ENCODE measurements at regions not wholly inside any gene's neighbourhood (a gene's known extent, or its start where the extent isn't known, plus 50 kb on each side); places are given as distances from the start of the nearest gene placed in this dataset.

GRCh38 chr12:116472193-116472592, 87.0 kb upstream of the MAP1LC3B2 start:
- intact Hi-C loops (cut with DNase I): no loop called here
- DNase-seq (ENCODE audit: low spot score): no peak

GRCh38 chr12:116473416-116473815, 85.8 kb upstream of the MAP1LC3B2 start:
- no peak for DNase-seq (ENCODE audit: low spot score)
- intact Hi-C loops (cut with DNase I): no loop called here

- intact Hi-C loops (cut with DNase I): no loop called here
- no peak for DNase-seq (ENCODE audit: low spot score)
Observed at GRCh38 chr12:116474331-116474730, 84.8 kb upstream of the MAP1LC3B2 start.

- intact Hi-C loops (cut with DNase I): no loop called here
- DNase-seq (ENCODE audit: low spot score): no peak
Observed at GRCh38 chr12:116474899-116475298, 84.3 kb upstream of the MAP1LC3B2 start.

GRCh38 chr12:116476227-116476822, 82.9 kb upstream of the MAP1LC3B2 start:
- intact Hi-C loops (cut with DNase I): no loop called here

GRCh38 chr12:116478243-116478773, 80.9 kb upstream of the MAP1LC3B2 start:
- intact Hi-C loops (cut with DNase I): no loop called here
- no peak for DNase-seq (ENCODE audit: low spot score)

More at GRCh38 chr12:116476227-116476822, 82.9 kb upstream of the MAP1LC3B2 start:
- DNase-seq (ENCODE audit: low spot score): no peak

- intact Hi-C loops (cut with DNase I): no loop called here
- DNase-seq (ENCODE audit: low spot score): no peak
Observed at GRCh38 chr12:116480210-116480810, 78.9 kb upstream of the MAP1LC3B2 start.

DNA sequence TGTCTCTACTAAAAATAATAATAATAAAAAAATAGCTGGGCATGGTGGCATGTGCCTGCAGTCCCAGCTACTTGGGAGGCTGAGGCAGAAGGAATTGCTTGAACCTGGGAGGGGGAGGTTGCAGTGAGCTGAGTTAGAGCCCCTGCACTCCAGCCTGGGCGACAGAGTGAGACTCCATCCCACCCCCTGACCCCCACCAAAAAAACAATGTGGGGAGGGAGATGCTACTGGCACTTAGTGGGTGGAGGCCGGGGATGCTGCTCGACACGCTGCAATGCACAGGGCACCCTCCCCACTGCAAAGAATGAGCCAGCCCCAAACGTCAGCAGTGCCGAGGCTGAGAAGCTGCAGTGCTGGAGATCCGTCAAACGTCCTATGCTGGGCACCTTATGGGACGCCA, 77.5 kb upstream of the MAP1LC3B2 start:
- intact Hi-C loops (cut with DNase I): no loop called here
- no peak for DNase-seq (ENCODE audit: low spot score)

- no peak for DNase-seq (ENCODE audit: low spot score)
- intact Hi-C loops (cut with DNase I): no loop called here
Observed at GRCh38 chr12:116482179-116482578, 77.0 kb upstream of the MAP1LC3B2 start.

- DNase-seq (ENCODE audit: low spot score): no peak
- intact Hi-C loops (cut with DNase I): no loop called here
Observed at GRCh38 chr12:116482859-116483258, 76.3 kb upstream of the MAP1LC3B2 start.

- intact Hi-C loops (cut with DNase I): no loop called here
- no peak for DNase-seq (ENCODE audit: low spot score)
Observed at GRCh38 chr12:116483959-116484750, 75.0 kb upstream of the MAP1LC3B2 start.

- intact Hi-C loops (cut with DNase I): no loop called here
- no peak for DNase-seq (ENCODE audit: low spot score)
Observed at GRCh38 chr12:116484807-116485206, 74.4 kb upstream of the MAP1LC3B2 start.

- DNase-seq (ENCODE audit: low spot score): no peak
- intact Hi-C loops (cut with DNase I): no loop called here
Observed at GRCh38 chr12:116489116-116489515, 70.1 kb upstream of the MAP1LC3B2 start.

GRCh38 chr12:116490471-116490870, 68.7 kb upstream of the MAP1LC3B2 start:
- no peak for DNase-seq (ENCODE audit: low spot score)
- intact Hi-C loops (cut with DNase I): no loop called here

GRCh38 chr12:116492703-116493324, 66.4 kb upstream of the MAP1LC3B2 start:
- DNase-seq (ENCODE audit: low spot score): no peak
- intact Hi-C loops (cut with DNase I): no loop called here

GRCh38 chr12:116495260-116495659, 63.9 kb upstream of the MAP1LC3B2 start:
- DNase-seq (ENCODE audit: low spot score): no peak
- intact Hi-C loops (cut with DNase I): no loop called here

- intact Hi-C loops (cut with DNase I): no loop called here
- DNase-seq (ENCODE audit: low spot score): no peak
Observed at GRCh38 chr12:116497051-116497591, 62.1 kb upstream of the MAP1LC3B2 start.

DNA sequence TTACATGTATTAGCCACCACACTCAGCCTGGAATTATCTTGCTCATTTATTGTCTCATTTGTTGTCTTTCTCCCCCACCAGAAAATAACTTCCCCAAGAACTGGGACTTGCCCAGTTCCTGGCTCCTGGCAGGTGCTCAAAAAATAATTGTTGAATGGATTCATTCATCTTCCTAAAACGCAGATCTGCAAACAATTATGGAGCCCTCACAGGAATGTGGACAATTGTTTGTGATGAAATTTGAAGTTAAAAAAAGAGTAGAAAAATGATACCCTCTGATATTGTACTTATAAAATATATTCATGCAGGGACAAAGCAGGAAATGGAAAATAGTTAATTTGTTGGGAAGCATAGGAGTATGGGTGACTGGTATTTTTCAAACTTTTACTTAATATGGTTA, 60.7 kb upstream of the MAP1LC3B2 start:
- intact Hi-C loops (cut with DNase I): no loop called here
- DNase-seq (ENCODE audit: low spot score): no peak

- intact Hi-C loops (cut with DNase I): no loop called here
- no peak for DNase-seq (ENCODE audit: low spot score)
Observed at GRCh38 chr12:116502141-116502725, 56.9 kb upstream of the MAP1LC3B2 start.
